ENCODE measurements at regions not wholly inside any gene's neighbourhood (a gene's known extent, or its start where the extent isn't known, plus 50 kb on each side); places are given as distances from the start of the nearest gene placed in this dataset.

GRCh38 chr11:92284107-92284506, 59.5 kb downstream of the FAT3 start:
- BruUV-seq (replicated peaks): no TSS peak
- CTCF ChIA-PET: no interaction called here
- no peak overlapping the region for H3K4me3 ChIP-seq (ENCODE audit: low read length)
- POLR2A ChIA-PET (ENCODE audit: unreplicated experiment): no interaction called here
- H3K9ac ChIP-seq (ENCODE audit: low read length): no peak overlapping the region
- DNase-seq: no peak
- H2AFZ ChIP-seq (ENCODE audit: low read length): no peak overlapping the region
- no peaks in the 10 kb centered on the region for H3K36me3 ChIP-seq (ENCODE audit: low read depth, low read length)
- H3K4me1 ChIP-seq (ENCODE audit: insufficient read depth, low read length): no peaks in the 10 kb centered on the region
- no peak overlapping the region for H3K27ac ChIP-seq (ENCODE audit: low read length)
- H3K9me3 ChIP-seq (ENCODE audit: low read length): no peaks in the 10 kb centered on the region
- ATAC-seq: no peak
- no peaks in the 10 kb centered on the region for H3F3A ChIP-seq (ENCODE audit: low read length, unreplicated experiment)
- TF ChIP-seq CTCF (conservative IDR thresholded peaks at IDR 0.05; ENCODE audit: low read depth, low read length) (no peak), EZH2phosphoT487 (IDR thresholded peaks at IDR 0.05; ENCODE audit: borderline replicate concordance, low read length) (no peak), EZH2 (IDR thresholded peaks at IDR 0.05; ENCODE audit: low read length, unreplicated experiment) (no peak)
- no peaks in the 10 kb centered on the region for H4K20me1 ChIP-seq (ENCODE audit: low read length)
- H3K79me2 ChIP-seq (ENCODE audit: low read length): no peaks in the 10 kb centered on the region
- peaks cover 11% of the 10 kb centered on the region; the same call in 1 of the 2 replicates for H3K27me3 ChIP-seq (ENCODE audit: low read length)
- intact Hi-C loops (cut with micrococcal nuclease): no loop called here
- no peak overlapping the region for H3K4me2 ChIP-seq (ENCODE audit: low read length)
- no peaks in the 10 kb centered on the region for H3K9me2 ChIP-seq (replicated peaks; ENCODE audit: low read length)

GRCh38 chr11:92284558-92284957, 59.9 kb downstream of the FAT3 start:
- Histone ChIP-seq H3K4me1 (ENCODE audit: insufficient read depth, low read length) (no peaks in the 10 kb centered on the region), H3F3A (ENCODE audit: low read length, unreplicated experiment) (no peaks in the 10 kb centered on the region), H3K79me2 (ENCODE audit: low read length) (no peaks in the 10 kb centered on the region), H3K9me3 (ENCODE audit: low read length) (no peaks in the 10 kb centered on the region), H3K4me2 (ENCODE audit: low read length) (no peak overlapping the region), H3K4me3 (ENCODE audit: low read length) (no peak overlapping the region), H3K9me2 (replicated peaks; ENCODE audit: low read length) (no peaks in the 10 kb centered on the region), H3K36me3 (ENCODE audit: low read depth, low read length) (no peaks in the 10 kb centered on the region), H3K9ac (ENCODE audit: low read length) (no peak overlapping the region), H4K20me1 (ENCODE audit: low read length) (no peaks in the 10 kb centered on the region), H2AFZ (ENCODE audit: low read length) (no peak overlapping the region), H3K27me3 (ENCODE audit: low read length) (peaks cover 11% of the 10 kb centered on the region; the same call in 1 of the 2 replicates), H3K27ac (ENCODE audit: low read length) (no peak overlapping the region)
- CTCF ChIA-PET: no interaction called here
- no TSS peak for BruUV-seq (replicated peaks)
- intact Hi-C loops (cut with micrococcal nuclease): no loop called here
- DNase-seq (no peak), ATAC-seq (no peak)
- no peak for TF ChIP-seq CTCF (conservative IDR thresholded peaks at IDR 0.05; ENCODE audit: low read depth, low read length)
- POLR2A ChIA-PET (ENCODE audit: unreplicated experiment): no interaction called here

GRCh38 chr11:92285776-92286175, 61.2 kb downstream of the FAT3 start:
- ChIA-PET CTCF (no interaction called here), POLR2A (ENCODE audit: unreplicated experiment) (no interaction called here)
- Histone ChIP-seq H3K4me1 (ENCODE audit: insufficient read depth, low read length) (no peaks in the 10 kb centered on the region), H3K9me2 (replicated peaks; ENCODE audit: low read length) (no peaks in the 10 kb centered on the region), H3K79me2 (ENCODE audit: low read length) (no peaks in the 10 kb centered on the region), H3K9ac (ENCODE audit: low read length) (no peak overlapping the region), H2AFZ (ENCODE audit: low read length) (no peak overlapping the region), H3K36me3 (ENCODE audit: low read depth, low read length) (no peaks in the 10 kb centered on the region), H3K4me2 (ENCODE audit: low read length) (no peak overlapping the region), H3K27ac (ENCODE audit: low read length) (no peak overlapping the region), H3F3A (ENCODE audit: low read length, unreplicated experiment) (no peaks in the 10 kb centered on the region), H4K20me1 (ENCODE audit: low read length) (no peaks in the 10 kb centered on the region), H3K9me3 (ENCODE audit: low read length) (no peaks in the 10 kb centered on the region), H3K27me3 (ENCODE audit: low read length) (peaks cover 11% of the 10 kb centered on the region; the same call in 1 of the 2 replicates), H3K4me3 (ENCODE audit: low read length) (no peak overlapping the region)
- intact Hi-C loops (cut with micrococcal nuclease): no loop called here
- no TSS peak for BruUV-seq (replicated peaks)
- DNase-seq (no peak), ATAC-seq (no peak)
- TF ChIP-seq CTCF (conservative IDR thresholded peaks at IDR 0.05; ENCODE audit: low read depth, low read length): no peak
- no peak for TF ChIP-seq EZH2 (IDR thresholded peaks at IDR 0.05; ENCODE audit: low read length, unreplicated experiment)
- TF ChIP-seq EZH2phosphoT487 (IDR thresholded peaks at IDR 0.05; ENCODE audit: borderline replicate concordance, low read length): no peak
